HCT116 (cell line): ENCODE measurements at regions not wholly inside any gene's neighbourhood (a gene's known extent, or its start where the extent isn't known, plus 50 kb on each side); places are given as distances from the start of the nearest gene placed in this dataset.

Source experiments
- ATAC-seq: fragments of 200-7000 bp; cut with Tn5 transposase; 2 replicates; pipeline ENCODE4 v1.9.1; 2020; ENCODE audit warnings: mild to moderate bottlenecking, moderate library complexity
- BruUV-seq: library from RNA; stranded (reverse); fragments of 400-500 nt; replicated peaks from 2 replicates; lab custom pipeline; 2021; lab: Mats Ljungman, UMichigan
- CTCF ChIA-PET: fragments of 300-600 bp; sonication (Branson Sonifier 250); formaldehyde crosslinking; loops from one replicate; lab custom pipeline; 2021; ENCODE audit warnings: antibody characterized with exemption; lab: Charles Lee
- POLR2A ChIA-PET: fragments of 300-600, 350-600 bp; sonication (Branson Sonifier 250); formaldehyde crosslinking; loops from one replicate; lab custom pipeline; 2021; ENCODE audit warnings: antibody characterized with exemption; lab: Charles Lee
- RAD21 ChIA-PET, 2 experiments: fragments of 300-600 bp; sonication (Branson Sonifier 250); formaldehyde crosslinking; loops; one replicate each; lab custom pipeline; 2023; ENCODE audit warnings: low total read pairs in 2 of 2; ENCODE audit not compliant: uncharacterized antibody in 2 of 2, unreplicated experiment in 2 of 2, low non-redundant PET in 1 of 2; lab: Charles Lee
- DNase-seq: peaks from one replicate; pipeline ENCODE4 v3.0.0-alpha.2; 2010; ENCODE audit warnings: low read depth, low spot score
- H2AFZ ChIP-seq: fragments of 200-600 bp; shearing (Covaris generic), sonication (generic); 2 replicates; pipeline ENCODE4 v1.6.1; 2017; ENCODE audit warnings: low read depth, mixed run types, mixed read lengths, antibody characterized with exemption, low read length; ENCODE audit not compliant: poor library complexity, severe bottlenecking
- H3K27ac ChIP-seq: 2 replicates; pipeline ENCODE4 v1.5.1; 2012; ENCODE audit warnings: low read depth, low read length
- H3K27me3 ChIP-seq: fragments of 200-600 bp; sonication (generic); 2 replicates; pipeline ENCODE4 v1.6.1; 2016; ENCODE audit warnings: mixed run types, low read length, mixed read lengths; ENCODE audit not compliant: insufficient read depth
- H3K36me3 ChIP-seq, 2 experiments: fragments of 200-500 bp in 1 of 2; fragments of 200-600 bp in 1 of 2; sonication (Bioruptor generic) in 1 of 2; sonication (generic) in 1 of 2; 2 replicates each; pipeline versions ENCODE4 v1.5.1 to v1.6.1; 2014 to 2016; ENCODE audit warnings: low read length in 2 of 2, inconsistent platforms in 1 of 2, mixed read lengths in 1 of 2, mixed run types in 1 of 2; ENCODE audit not compliant: insufficient read depth in 2 of 2, control insufficient read depth in 1 of 2
- H3K4me1 ChIP-seq, 2 experiments: fragments of 200-600 bp in 1 of 2; sonication (generic) in 1 of 2; 2 replicates each; pipeline versions ENCODE4 v1.5.1 to v1.6.1; 2012 to 2017; ENCODE audit warnings: low read length in 2 of 2, inconsistent platforms in 1 of 2, mild to moderate bottlenecking in 1 of 2, mixed read lengths in 1 of 2, mixed run types in 1 of 2, moderate library complexity in 1 of 2; ENCODE audit not compliant: insufficient read depth in 2 of 2, control insufficient read depth in 1 of 2
- H3K4me2 ChIP-seq: fragments of 200-600 bp; sonication (generic); 2 replicates; pipeline ENCODE4 v1.6.1; 2017; ENCODE audit warnings: mixed run types, low read length, mixed read lengths
- H3K4me3 ChIP-seq, 2 experiments: fragments of 200-600 bp in 1 of 2; sonication (generic) in 1 of 2; replicated peaks in 1 of 2; 2 replicates each; pipeline ENCODE4 v1.5.1; 2011 to 2016; ENCODE audit warnings: low read length in 2 of 2, control low read depth in 1 of 2, low read depth in 1 of 2, mild to moderate bottlenecking in 1 of 2, mixed read lengths in 1 of 2, mixed run types in 1 of 2
- H3K79me2 ChIP-seq: fragments of 200-600 bp; sonication (generic); 2 replicates; pipeline ENCODE4 v1.6.1; 2017; ENCODE audit warnings: mild to moderate bottlenecking, mixed run types, low read length, moderate library complexity, mixed read lengths; ENCODE audit not compliant: insufficient read depth
- H3K9ac ChIP-seq: fragments of 200-600 bp; sonication (generic); 2 replicates; pipeline ENCODE4 v1.6.1; 2016; ENCODE audit warnings: low read length, mixed read lengths
- H3K9me2 ChIP-seq: fragments of 200-600 bp; sonication (generic), shearing (Covaris generic); 2 replicates; pipeline ENCODE4 v1.6.1; 2017; ENCODE audit warnings: mixed run types, mild to moderate bottlenecking, moderate library complexity; ENCODE audit not compliant: insufficient read depth
- H3K9me3 ChIP-seq, 2 experiments: fragments of 200-500 bp in 1 of 2; fragments of 200-600 bp in 1 of 2; sonication (Bioruptor generic) in 1 of 2; sonication (generic) in 1 of 2; 2 replicates each; pipeline ENCODE4 v1.6.1; 2014 to 2017; ENCODE audit warnings: low read length in 2 of 2, mixed read lengths in 2 of 2, inconsistent platforms in 1 of 2, low read depth in 1 of 2, mild to moderate bottlenecking in 1 of 2, mixed run types in 1 of 2, moderate library complexity in 1 of 2; ENCODE audit not compliant: control insufficient read depth in 1 of 2, insufficient read depth in 1 of 2
- H4K20me1 ChIP-seq: fragments of 200-600 bp; sonication (generic), shearing (Covaris generic); 2 replicates; pipeline ENCODE4 v1.6.1; 2017; ENCODE audit warnings: mixed run types, mild to moderate bottlenecking, moderate library complexity; ENCODE audit not compliant: insufficient read depth
- ATF3 ChIP-seq: IDR thresholded peaks from 2 replicates; pipeline ENCODE4 v1.6.1; 2012
- CBX3 ChIP-seq: IDR thresholded peaks from 2 replicates; pipeline ENCODE4 v1.6.1; 2012; ENCODE audit warnings: low read depth
- CEBPB ChIP-seq: IDR thresholded peaks from 2 replicates; pipeline ENCODE4 v1.6.1; 2012; ENCODE audit warnings: low read depth
- CTCF ChIP-seq, 3 experiments: fragments of 200-600 bp in 1 of 3; sonication (generic) in 1 of 3; IDR thresholded peaks in 2 of 3; conservative IDR thresholded peaks in 1 of 3; 2 replicates each; pipeline ENCODE4 v1.5.1; 2012 to 2017; ENCODE audit warnings: low read depth in 2 of 3, low read length in 2 of 3, antibody characterized with exemption in 1 of 3, borderline replicate concordance in 1 of 3, control low read depth in 1 of 3, mild to moderate bottlenecking in 1 of 3, mixed read lengths in 1 of 3, mixed run types in 1 of 3, moderate library complexity in 1 of 3; ENCODE audit not compliant: insufficient read depth in 1 of 3
- EGR1 ChIP-seq: IDR thresholded peaks from 2 replicates; pipeline ENCODE4 v1.6.1; 2012; ENCODE audit warnings: low read depth
- EZH2phosphoT487 ChIP-seq: fragments of 200-600 bp; IDR thresholded peaks from 2 replicates; pipeline ENCODE4 v1.6.1; 2018; ENCODE audit warnings: antibody characterized with exemption, borderline replicate concordance
- FOSL1 ChIP-seq: IDR thresholded peaks from 2 replicates; pipeline ENCODE4 v1.6.1; 2012; ENCODE audit warnings: low read depth
- JUND ChIP-seq: IDR thresholded peaks from 2 replicates; pipeline ENCODE4 v1.6.1; 2012
- MAX ChIP-seq: IDR thresholded peaks from 2 replicates; pipeline ENCODE4 v1.6.1; 2012
- POLR2A ChIP-seq: IDR thresholded peaks from 2 replicates; pipeline ENCODE4 v1.7.0; 2011; ENCODE audit warnings: borderline replicate concordance; ENCODE audit not compliant: insufficient read depth, insufficient read length; ENCODE audit errors: extremely low read depth
- POLR2AphosphoS5 ChIP-seq: IDR thresholded peaks from 2 replicates; pipeline ENCODE4 v1.6.1; 2011; ENCODE audit warnings: mild to moderate bottlenecking, low read depth, low read length, moderate library complexity
- REST ChIP-seq: IDR thresholded peaks from 2 replicates; pipeline ENCODE4 v1.6.1; 2012; ENCODE audit warnings: low read depth
- SP1 ChIP-seq: IDR thresholded peaks from 2 replicates; pipeline ENCODE4 v1.6.1; 2012; ENCODE audit warnings: low read depth
- TCF7L2 ChIP-seq: IDR thresholded peaks from 2 replicates; pipeline ENCODE4 v1.7.0; 2011; ENCODE audit warnings: borderline replicate concordance, inconsistent platforms; ENCODE audit not compliant: insufficient read depth, insufficient read length; ENCODE audit errors: extremely low read depth
- YY1 ChIP-seq: IDR thresholded peaks from 2 replicates; pipeline ENCODE4 v1.6.1; 2011; ENCODE audit warnings: low read length, low read depth, moderate library complexity, mild to moderate bottlenecking; ENCODE audit not compliant: insufficient replicate concordance; ENCODE audit errors: extremely low read depth
- ZFX ChIP-seq: fragments of 450-650 bp; IDR thresholded peaks from 2 replicates; pipeline ENCODE4 v1.6.1; 2017
- ZNF274 ChIP-seq: fragments of 200-500 bp; sonication (Bioruptor generic); IDR thresholded peaks from 2 replicates; pipeline ENCODE4 v1.6.1; 2014; ENCODE audit warnings: mild to moderate bottlenecking, low read depth, low read length, inconsistent platforms
- intact Hi-C: fragments of 100-400 bp; cut with micrococcal nuclease; formaldehyde crosslinking; loops from 2 replicates; pipeline ENCODE4 v1.10.0; 2022

GRCh38 chr17:71632328-71632727 lies 488.5 kb upstream of the SOX9 start (continued):
- TF ChIP-seq REST (no peak), CEBPB (peak; percentile 80), CBX3 (peak; percentile 64; the same call in 1 of the 2 replicates), FOSL1 (peak; percentile 84)

- RAD21 ChIA-PET = no interaction called here
- H3K27ac ChIP-seq = peak overlapping the region; percentile 51; the same call in 1 of the 2 replicates
- peaks cover 38 to 51% of the 10 kb centered on the region in 2 experiments for H3K4me1 ChIP-seq
- H3K9ac ChIP-seq = peak overlapping the region; percentile 4; the same call in 1 of the 2 replicates
- H3K36me3 ChIP-seq = no peaks in the 10 kb centered on the region; a peak in 1 of 4 replicates
- H4K20me1 ChIP-seq = no peaks in the 10 kb centered on the region
- peak overlapping the region; percentile 84 for H2AFZ ChIP-seq
- no peaks in the 10 kb centered on the region for H3K27me3 ChIP-seq
- H3K9me3 ChIP-seq = no peaks in the 10 kb centered on the region; a peak in 1 of 4 replicates
- ATAC-seq = peak; percentile 69
- peak overlapping the region; percentile 60 for H3K4me2 ChIP-seq
- peak; percentile 59 for DNase-seq
- H3K79me2 ChIP-seq = no peaks in the 10 kb centered on the region
- peak overlapping the region in 1 of 2 experiments; percentile 31; a peak in 2 of 4 replicates for H3K4me3 ChIP-seq
- intact Hi-C loops = loop anchor here (10.0 kb wide), 1 partner anchor 399 kb away; no protein-coding TSS in a partner anchor
- POLR2A ChIA-PET = no interaction called here
- CTCF ChIA-PET = no interaction called here
- no TSS peak for BruUV-seq
- no peaks in the 10 kb centered on the region for H3K9me2 ChIP-seq
- TF ChIP-seq EGR1 = no peak
- TF ChIP-seq CBX3 = peak; percentile 65; the same call in 1 of the 2 replicates
- no peak for TF ChIP-seq ATF3
- TF ChIP-seq EZH2phosphoT487 = no peak
- TF ChIP-seq ZNF274 = no peak
- no peak for TF ChIP-seq POLR2AphosphoS5
- peak; percentile 21 for TF ChIP-seq TCF7L2
- TF ChIP-seq JUND = peak; percentile 52
- no peak for TF ChIP-seq MAX
- TF ChIP-seq CTCF (IDR thresholded peaks at IDR 0.05 in 2 of 3, conservative IDR thresholded peaks at IDR 0.05 in 1 of 3; ENCODE audit: borderline replicate concordance in 1 of 3, insufficient read depth in 1 of 3, low read depth in 2 of 3, low read length in 2 of 3) = 0 out of 6 replicates have a peak, but pooled peaks of 2 of the 3 experiments have one; percentile 5 to 11
- TF ChIP-seq YY1 = no peak
- TF ChIP-seq ZFX = no peak
- TF ChIP-seq SP1 = peak; percentile 60
- no peak for TF ChIP-seq POLR2A
Observed at GRCh38 chr17:71633391-71633849, 487.4 kb upstream of the SOX9 start.
